Panc1 (cell line): ENCODE measurements at regions not wholly inside any gene's neighbourhood (a gene's known extent, or its start where the extent isn't known, plus 50 kb on each side); places are given as distances from the start of the nearest gene placed in this dataset.
"Not testable (repeated sequence)": the region's sequence is repeated elsewhere in the genome, so short reads cannot be mapped to it uniquely, and the experiment has no call there.

Source experiments
- ATAC-seq: fragments of 200-7000 bp; cut with Tn5 transposase; 2 replicates; pipeline ENCODE4 v1.9.1; 2020; ENCODE audit warnings: mild to moderate bottlenecking, moderate library complexity
- BruUV-seq: library from RNA; stranded (reverse); fragments of 400-500 nt; replicated peaks from 2 replicates; lab custom pipeline; 2021; lab: Mats Ljungman, UMichigan
- CTCF ChIA-PET: fragments of 300-600 bp; sonication (Branson Sonifier 250); formaldehyde crosslinking; loops from one replicate; lab custom pipeline; 2022; ENCODE audit warnings: antibody characterized with exemption; lab: Charles Lee
- POLR2A ChIA-PET: fragments of 300-600 bp; sonication (Branson Sonifier 250); formaldehyde crosslinking; loops from one replicate; lab custom pipeline; 2022; ENCODE audit warnings: antibody characterized with exemption; lab: Charles Lee
- DNase-seq: peaks from one replicate; pipeline ENCODE4 v3.0.0-alpha.2; 2010; ENCODE audit warnings: low read depth, low spot score
- H3K27ac ChIP-seq: 2 replicates; pipeline ENCODE4 v1.5.1; 2011; ENCODE audit warnings: mild to moderate bottlenecking, low read length, inconsistent platforms
- H3K27me3 ChIP-seq: fragments of 200-500 bp; sonication (Bioruptor generic); 2 replicates; pipeline ENCODE4 v1.6.0; 2014; ENCODE audit warnings: low read length, inconsistent platforms; ENCODE audit not compliant: control insufficient read depth, insufficient read depth
- H3K36me3 ChIP-seq: fragments of 200-500 bp; sonication (Bioruptor generic); 2 replicates; pipeline ENCODE4 v1.5.1; 2014; ENCODE audit warnings: inconsistent platforms, mild to moderate bottlenecking, low read length, moderate library complexity; ENCODE audit not compliant: control insufficient read depth, insufficient read depth
- H3K4me1 ChIP-seq: 2 replicates; pipeline ENCODE4 v1.5.1; 2011; ENCODE audit warnings: inconsistent platforms, mild to moderate bottlenecking, low read length, moderate library complexity; ENCODE audit not compliant: control insufficient read depth, insufficient read depth
- H3K4me3 ChIP-seq, 2 experiments: 2 replicates each; pipeline ENCODE4 v1.5.1; 2011 to 2012; ENCODE audit warnings: low read depth in 2 of 2, low read length in 2 of 2, mild to moderate bottlenecking in 2 of 2, inconsistent platforms in 1 of 2, moderate library complexity in 1 of 2
- H3K9me3 ChIP-seq: fragments of 200-500 bp; sonication (Bioruptor generic); 2 replicates; pipeline ENCODE4 v1.5.1; 2014; ENCODE audit warnings: low read depth, mild to moderate bottlenecking, inconsistent platforms, low read length, moderate library complexity; ENCODE audit not compliant: control insufficient read depth, insufficient read depth
- POLR2AphosphoS5 ChIP-seq: IDR thresholded peaks from 2 replicates; pipeline ENCODE4 v1.6.1; 2012; ENCODE audit warnings: mild to moderate bottlenecking, low read depth, low read length, moderate library complexity
- SIN3A ChIP-seq: IDR thresholded peaks from 2 replicates; pipeline ENCODE4 v1.6.1; 2012; ENCODE audit warnings: low read depth, mild to moderate bottlenecking, low read length, moderate library complexity, borderline replicate concordance; ENCODE audit not compliant: insufficient read depth
- TCF7L2 ChIP-seq: IDR thresholded peaks from 2 replicates; pipeline ENCODE4 v1.6.1; 2011; ENCODE audit warnings: mild to moderate bottlenecking, low read depth, low read length, inconsistent platforms
- in situ Hi-C: cut with HindIII; loops from 2 replicates; pipeline ENCODE4 v1.10.0; 2016; ENCODE audit warnings: low sequenced_read_pairs, low pct_unique_long_range_greater_than_20kb
- intact Hi-C: fragments of 100-400 bp; cut with micrococcal nuclease; formaldehyde crosslinking; loops from one replicate; pipeline ENCODE4 v1.10.0; 2022; ENCODE audit not compliant: unreplicated experiment
- TF ChIP-seq, protein P1 (sequence below), 2 experiments: IDR thresholded peaks; 2 replicates each; pipeline ENCODE4 v1.6.1; 2011 to 2012; ENCODE audit warnings: low read depth in 2 of 2, control low read depth in 1 of 2, low read length in 1 of 2, mild to moderate bottlenecking in 1 of 2, moderate library complexity in 1 of 2; ENCODE audit not compliant: insufficient read depth in 1 of 2
- TF ChIP-seq, protein P2 (sequence below): fragments of 450-650 bp; IDR thresholded peaks from 2 replicates; pipeline ENCODE4 v1.5.1; 2017; ENCODE audit warnings: mild to moderate bottlenecking

DNA sequence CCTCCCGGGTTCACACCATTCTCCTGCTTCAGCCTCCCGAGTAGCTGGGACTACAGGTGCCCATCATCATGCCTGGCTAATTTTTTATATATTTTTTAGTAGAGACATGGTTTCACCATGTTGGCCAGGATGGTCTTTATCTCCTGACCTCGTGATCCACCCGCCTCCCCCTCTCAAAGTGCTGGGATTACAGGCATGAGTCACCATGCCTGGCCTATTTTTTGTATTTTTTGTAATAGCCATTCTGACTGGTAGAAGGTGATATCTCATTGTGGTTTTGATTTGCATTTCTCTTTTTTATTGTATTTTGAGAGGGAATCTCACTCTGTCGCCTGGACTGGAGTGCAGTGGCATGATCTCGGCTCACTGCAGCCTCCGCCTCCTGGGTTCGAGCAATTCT is 139.6 kb upstream of the TNPO1 start:
- intact Hi-C loops, POLR2A ChIA-PET, H3K27ac ChIP-seq, H3K9me3 ChIP-seq, DNase-seq, CTCF ChIA-PET, H3K4me3 ChIP-seq, H3K36me3 ChIP-seq, BruUV-seq, H3K27me3 ChIP-seq, ATAC-seq, in situ Hi-C loops, H3K4me1 ChIP-seq: not testable (repeated sequence)

DNA sequence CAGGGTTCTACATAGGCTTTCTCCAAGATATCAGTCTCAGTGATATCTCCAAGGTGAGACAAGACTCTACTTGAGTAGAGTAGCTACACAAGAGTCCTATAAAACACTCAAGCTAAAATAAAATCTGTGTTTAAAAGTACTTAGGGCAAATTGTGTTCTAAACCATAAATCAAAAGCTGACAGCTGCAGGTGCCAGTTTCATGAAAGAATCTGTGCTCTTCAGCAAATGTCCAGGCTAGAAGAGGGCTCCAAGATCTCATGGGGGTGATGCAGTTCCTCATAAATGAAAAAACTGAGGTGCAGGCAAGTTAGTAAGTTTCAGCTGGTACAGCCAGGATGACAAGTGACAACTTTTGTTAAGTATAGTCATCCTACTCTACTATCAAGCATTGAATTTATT is 142.8 kb upstream of the TNPO1 start:
- ATAC-seq (no peak), DNase-seq (no peak)
- POLR2A ChIA-PET = interaction anchor here (0.6 kb wide), 1 partner anchor 15 kb away, joined by 9 read pairs; no protein-coding TSS in a partner anchor
- Histone ChIP-seq H3K4me3 (no peak overlapping the region), H3K27me3 (no peaks in the 10 kb centered on the region; the same call in 1 of the 2 replicates), H3K27ac (no peak overlapping the region), H3K4me1 (no peaks in the 10 kb centered on the region), H3K9me3 (no peaks in the 10 kb centered on the region), H3K36me3 (no peaks in the 10 kb centered on the region)
- in situ Hi-C loops (no loop called here), intact Hi-C loops (no loop called here)
- BruUV-seq = no TSS peak
- CTCF ChIA-PET = no interaction called here
- no peak for TF ChIP-seq SIN3A
- no peak for TF ChIP-seq POLR2AphosphoS5
- TF ChIP-seq, protein P1, sequence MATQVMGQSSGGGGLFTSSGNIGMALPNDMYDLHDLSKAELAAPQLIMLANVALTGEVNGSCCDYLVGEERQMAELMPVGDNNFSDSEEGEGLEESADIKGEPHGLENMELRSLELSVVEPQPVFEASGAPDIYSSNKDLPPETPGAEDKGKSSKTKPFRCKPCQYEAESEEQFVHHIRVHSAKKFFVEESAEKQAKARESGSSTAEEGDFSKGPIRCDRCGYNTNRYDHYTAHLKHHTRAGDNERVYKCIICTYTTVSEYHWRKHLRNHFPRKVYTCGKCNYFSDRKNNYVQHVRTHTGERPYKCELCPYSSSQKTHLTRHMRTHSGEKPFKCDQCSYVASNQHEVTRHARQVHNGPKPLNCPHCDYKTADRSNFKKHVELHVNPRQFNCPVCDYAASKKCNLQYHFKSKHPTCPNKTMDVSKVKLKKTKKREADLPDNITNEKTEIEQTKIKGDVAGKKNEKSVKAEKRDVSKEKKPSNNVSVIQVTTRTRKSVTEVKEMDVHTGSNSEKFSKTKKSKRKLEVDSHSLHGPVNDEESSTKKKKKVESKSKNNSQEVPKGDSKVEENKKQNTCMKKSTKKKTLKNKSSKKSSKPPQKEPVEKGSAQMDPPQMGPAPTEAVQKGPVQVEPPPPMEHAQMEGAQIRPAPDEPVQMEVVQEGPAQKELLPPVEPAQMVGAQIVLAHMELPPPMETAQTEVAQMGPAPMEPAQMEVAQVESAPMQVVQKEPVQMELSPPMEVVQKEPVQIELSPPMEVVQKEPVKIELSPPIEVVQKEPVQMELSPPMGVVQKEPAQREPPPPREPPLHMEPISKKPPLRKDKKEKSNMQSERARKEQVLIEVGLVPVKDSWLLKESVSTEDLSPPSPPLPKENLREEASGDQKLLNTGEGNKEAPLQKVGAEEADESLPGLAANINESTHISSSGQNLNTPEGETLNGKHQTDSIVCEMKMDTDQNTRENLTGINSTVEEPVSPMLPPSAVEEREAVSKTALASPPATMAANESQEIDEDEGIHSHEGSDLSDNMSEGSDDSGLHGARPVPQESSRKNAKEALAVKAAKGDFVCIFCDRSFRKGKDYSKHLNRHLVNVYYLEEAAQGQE (IDR thresholded peaks at IDR 0.05; ENCODE audit: insufficient read depth in 1 of 2, low read depth in 2 of 2, low read length in 1 of 2) = no peak
- no peak for TF ChIP-seq TCF7L2
- TF ChIP-seq, protein P2, sequence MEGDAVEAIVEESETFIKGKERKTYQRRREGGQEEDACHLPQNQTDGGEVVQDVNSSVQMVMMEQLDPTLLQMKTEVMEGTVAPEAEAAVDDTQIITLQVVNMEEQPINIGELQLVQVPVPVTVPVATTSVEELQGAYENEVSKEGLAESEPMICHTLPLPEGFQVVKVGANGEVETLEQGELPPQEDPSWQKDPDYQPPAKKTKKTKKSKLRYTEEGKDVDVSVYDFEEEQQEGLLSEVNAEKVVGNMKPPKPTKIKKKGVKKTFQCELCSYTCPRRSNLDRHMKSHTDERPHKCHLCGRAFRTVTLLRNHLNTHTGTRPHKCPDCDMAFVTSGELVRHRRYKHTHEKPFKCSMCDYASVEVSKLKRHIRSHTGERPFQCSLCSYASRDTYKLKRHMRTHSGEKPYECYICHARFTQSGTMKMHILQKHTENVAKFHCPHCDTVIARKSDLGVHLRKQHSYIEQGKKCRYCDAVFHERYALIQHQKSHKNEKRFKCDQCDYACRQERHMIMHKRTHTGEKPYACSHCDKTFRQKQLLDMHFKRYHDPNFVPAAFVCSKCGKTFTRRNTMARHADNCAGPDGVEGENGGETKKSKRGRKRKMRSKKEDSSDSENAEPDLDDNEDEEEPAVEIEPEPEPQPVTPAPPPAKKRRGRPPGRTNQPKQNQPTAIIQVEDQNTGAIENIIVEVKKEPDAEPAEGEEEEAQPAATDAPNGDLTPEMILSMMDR = no peak

DNA sequence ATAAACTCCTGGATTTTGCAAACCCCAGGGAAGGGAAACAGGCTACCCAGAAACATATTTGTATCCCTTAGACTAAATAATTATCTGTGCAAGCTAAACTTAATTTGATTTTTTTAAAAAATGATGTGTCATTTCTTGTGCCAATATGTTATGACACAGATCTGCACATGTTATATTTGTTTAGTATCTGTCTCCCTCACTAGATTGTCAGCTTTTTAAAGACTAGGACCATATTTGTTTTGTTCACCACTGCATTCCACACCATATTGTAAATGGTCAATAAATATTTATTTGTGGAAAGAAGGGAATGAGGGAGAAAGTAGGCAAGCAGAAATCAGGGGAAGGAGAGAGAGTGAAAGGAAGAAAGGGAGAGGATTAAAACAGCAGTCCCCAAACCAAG is 143.3 kb upstream of the TNPO1 start:
- Histone ChIP-seq H3K9me3 (no peaks in the 10 kb centered on the region), H3K27ac (no peak overlapping the region), H3K36me3 (no peaks in the 10 kb centered on the region), H3K27me3 (peaks cover 3% of the 10 kb centered on the region; the same call in 1 of the 2 replicates), H3K4me1 (no peaks in the 10 kb centered on the region), H3K4me3 (no peak overlapping the region)
- ATAC-seq (no peak), DNase-seq (no peak)
- intact Hi-C loops (no loop called here), in situ Hi-C loops (no loop called here)
- POLR2A ChIA-PET = no interaction called here
- BruUV-seq = no TSS peak
- CTCF ChIA-PET = no interaction called here
- TF ChIP-seq TCF7L2 = no peak
- TF ChIP-seq, protein P1 (IDR thresholded peaks at IDR 0.05; ENCODE audit: insufficient read depth in 1 of 2, low read depth in 2 of 2, low read length in 1 of 2) = no peak
- TF ChIP-seq, protein P2 = no peak
